ENCODE measurements at regions not wholly inside any gene's neighbourhood (a gene's known extent, or its start where the extent isn't known, plus 50 kb on each side); places are given as distances from the start of the nearest gene placed in this dataset.

GRCh38 chr11:96524475-96524874 lies 134.7 kb downstream of the JRKL start:
- FAIRE-seq (no peak), ATAC-seq (no peak), DNase-seq (ENCODE audit: low read depth, low spot score) (no peak)
- H3K4me3 ChIP-seq: no peak overlapping the region
- RAD21 ChIA-PET (ENCODE audit: unreplicated experiment): interaction anchor here (1.0 kb wide), 1 partner anchor 616 kb away, joined by 5 read pairs; no protein-coding TSS in a partner anchor
- CTCF ChIA-PET: interaction anchor here (0.8 to 1.5 kb wide), 4 partner anchors 11 to 616 kb away, joined by 3 to 7 read pairs (median 4); no protein-coding TSS in a partner anchor
- SMC1A ChIA-PET (ENCODE audit: uncharacterized antibody, unreplicated experiment): no interaction called here
- intact Hi-C loops (cut with micrococcal nuclease; ENCODE audit: unreplicated experiment) (no loop called here), in situ Hi-C loops (cut with MboI) (no loop called here)
- H3K79me2 ChIP-seq (ENCODE audit: control insufficient read depth, insufficient read depth, low read length): no peaks in the 10 kb centered on the region
- H4K20me1 ChIP-seq (ENCODE audit: control insufficient read depth, insufficient read depth): no peaks in the 10 kb centered on the region
- H3K4me2 ChIP-seq (ENCODE audit: control insufficient read depth, insufficient read depth): no peak overlapping the region
- BruUV-seq (replicated peaks): no TSS peak
- H3K27me3 ChIP-seq (replicated peaks in 1 of 2; ENCODE audit: control insufficient read depth in 2 of 2, insufficient read depth in 2 of 2, low read length in 1 of 2): peaks cover 0 to 2% of the 10 kb centered on the region in 2 experiments; a peak in 1 of 4 replicates
- H3K27ac ChIP-seq (ENCODE audit: control insufficient read depth, insufficient read depth): no peak overlapping the region
- 0% methylated on average over 1 of the region's 1 CpG for WGBS (ENCODE audit: insufficient coverage, insufficient replicate concordance, low lambda C conversion rate, missing lambda C conversion rate)
- no peak overlapping the region for H2AFZ ChIP-seq (ENCODE audit: control insufficient read depth, low read depth, low read length)
- H3K9me3 ChIP-seq (replicated peaks; ENCODE audit: control insufficient read depth, insufficient read depth, low read length): no peaks in the 10 kb centered on the region
- no peak for TF ChIP-seq SMARCA5 (IDR thresholded peaks at IDR 0.05)
- peak in 1 of 3 experiments; percentile 16; a peak in 1 of 6 replicates for TF ChIP-seq CTCF (IDR thresholded peaks at IDR 0.05 in 2 of 3, conservative IDR thresholded peaks at IDR 0.05 in 1 of 3; ENCODE audit: control insufficient read depth in 2 of 3, extremely low read depth in 1 of 3, insufficient read depth in 1 of 3, low read depth in 3 of 3, low read length in 3 of 3)
- H3K4me1 ChIP-seq (ENCODE audit: control insufficient read depth, insufficient read depth, low read length): no peaks in the 10 kb centered on the region
- H3K9ac ChIP-seq (ENCODE audit: control insufficient read depth, insufficient read depth, low read length): no peak overlapping the region
- no peaks in the 10 kb centered on the region for H3K36me3 ChIP-seq (ENCODE audit: control insufficient read depth in 2 of 2, insufficient read depth in 2 of 2, low read length in 1 of 2)
- POLR2A ChIA-PET: no interaction called here

- no peak for TF ChIP-seq CBFB (IDR thresholded peaks at IDR 0.05; ENCODE audit: low read depth)
- TF ChIP-seq RUNX3 (IDR thresholded peaks at IDR 0.05; ENCODE audit: low read length): peak; percentile 43
- TF ChIP-seq ATF7 (IDR thresholded peaks at IDR 0.05; ENCODE audit: low read depth): no peak
- no peak for TF ChIP-seq TAF1 (IDR thresholded peaks at IDR 0.05; ENCODE audit: borderline replicate concordance, low read depth, low read length)
- no peak for TF ChIP-seq CUX1 (IDR thresholded peaks at IDR 0.05; ENCODE audit: insufficient replicate concordance, low read depth, low read length)
- RAD21 ChIA-PET (ENCODE audit: unreplicated experiment): no interaction called here
- Histone ChIP-seq H3K27ac (ENCODE audit: control insufficient read depth, insufficient read depth) (no peak overlapping the region), H3K4me2 (ENCODE audit: control insufficient read depth, insufficient read depth) (no peak overlapping the region), H3K9ac (ENCODE audit: control insufficient read depth, insufficient read depth, low read length) (no peak overlapping the region), H3K4me1 (ENCODE audit: control insufficient read depth, insufficient read depth, low read length) (no peaks in the 10 kb centered on the region), H3K79me2 (ENCODE audit: control insufficient read depth, insufficient read depth, low read length) (no peaks in the 10 kb centered on the region), H3K9me3 (replicated peaks; ENCODE audit: control insufficient read depth, insufficient read depth, low read length) (no peaks in the 10 kb centered on the region), H3K27me3 (replicated peaks in 1 of 2; ENCODE audit: control insufficient read depth in 2 of 2, insufficient read depth in 2 of 2, low read length in 1 of 2) (no peaks in the 10 kb centered on the region), H3K4me3 (no peak overlapping the region), H2AFZ (ENCODE audit: control insufficient read depth, low read depth, low read length) (no peak overlapping the region), H4K20me1 (ENCODE audit: control insufficient read depth, insufficient read depth) (no peaks in the 10 kb centered on the region), H3K36me3 (ENCODE audit: control insufficient read depth in 2 of 2, insufficient read depth in 2 of 2, low read length in 1 of 2) (no peaks in the 10 kb centered on the region)
- in situ Hi-C loops (cut with MboI): no loop called here
- SMC1A ChIA-PET (ENCODE audit: uncharacterized antibody, unreplicated experiment): no interaction called here
- intact Hi-C loops (cut with micrococcal nuclease; ENCODE audit: unreplicated experiment): no loop called here
- FAIRE-seq (no peak), ATAC-seq (no peak), DNase-seq (ENCODE audit: low read depth, low spot score) (no peak)
- 0% methylated on average over 1 of the region's 1 CpG for WGBS (ENCODE audit: insufficient coverage, insufficient replicate concordance, low lambda C conversion rate, missing lambda C conversion rate)
- CTCF ChIA-PET: no interaction called here
- POLR2A ChIA-PET: no interaction called here
- no TSS peak for BruUV-seq (replicated peaks)
These were observed 140.7 kb downstream of the JRKL start for GRCh38 chr11:96530473-96530872.

All from GM12878 (cell line).